ENCODE measurements at regions not wholly inside any gene's neighbourhood (a gene's known extent, or its start where the extent isn't known, plus 50 kb on each side); places are given as distances from the start of the nearest gene placed in this dataset.

- TF ChIP-seq POLR2AphosphoS5 (IDR thresholded peaks at IDR 0.05) (no peak), CTCF (IDR thresholded peaks at IDR 0.05) (no peak), EP300 (IDR thresholded peaks at IDR 0.05) (no peak)
Observed at GRCh38 chr2:150050036-150050435, 437.4 kb downstream of the RND3 start.

Measured in suprapubic skin (tissue), 4 donors.